DND-41 (cell line): ENCODE measurements at regions not wholly inside any gene's neighbourhood (a gene's known extent, or its start where the extent isn't known, plus 50 kb on each side); places are given as distances from the start of the nearest gene placed in this dataset.
A peak's percentile ranks its signal among the peaks of the same experiment; 100 is the strongest.

Experiments used
- ATAC-seq: fragments of 200-7000 bp; cut with Tn5 transposase; 3 replicates; pipeline ENCODE4 v1.9.1; 2021; ENCODE audit warnings: low read depth; ENCODE audit not compliant: insufficient read depth
- DNase-seq: peaks from one replicate; pipeline ENCODE4 v3.0.0-alpha.2; 2020
- H2AFZ ChIP-seq: 2 replicates; pipeline ENCODE4 v1.6.0; 2012; ENCODE audit warnings: low read depth, low read length
- H3K27ac ChIP-seq: 2 replicates; pipeline ENCODE4 v1.5.1; 2012; ENCODE audit warnings: low read length, inconsistent platforms
- H3K27me3 ChIP-seq: fragments of 200-600 bp; sonication (generic); 2 replicates; pipeline ENCODE4 v1.6.0; 2012; ENCODE audit warnings: low read length, mild to moderate bottlenecking, inconsistent platforms; ENCODE audit not compliant: insufficient read depth, poor library complexity
- H3K36me3 ChIP-seq: 2 replicates; pipeline ENCODE4 v1.5.1; 2012; ENCODE audit warnings: low read length, inconsistent platforms; ENCODE audit not compliant: insufficient read depth
- H3K4me1 ChIP-seq: 2 replicates; pipeline ENCODE4 v1.5.1; 2012; ENCODE audit warnings: mild to moderate bottlenecking, low read length; ENCODE audit not compliant: insufficient read depth
- H3K4me2 ChIP-seq: 2 replicates; pipeline ENCODE4 v1.6.0; 2012; ENCODE audit warnings: mild to moderate bottlenecking, moderate library complexity, low read length, inconsistent platforms; ENCODE audit not compliant: insufficient read depth
- H3K4me3 ChIP-seq, 2 experiments: fragments of 200-600 bp in 1 of 2; shearing (Covaris generic) in 1 of 2; 2 replicates each; pipeline ENCODE4 v1.5.1; 2012 to 2016; ENCODE audit warnings: inconsistent platforms in 2 of 2, low read length in 2 of 2, mild to moderate bottlenecking in 2 of 2, low read depth in 1 of 2, moderate library complexity in 1 of 2
- H3K79me2 ChIP-seq: 2 replicates; pipeline ENCODE4 v1.6.0; 2012; ENCODE audit warnings: low read length, inconsistent platforms; ENCODE audit not compliant: insufficient read depth
- H3K9ac ChIP-seq: 2 replicates; pipeline ENCODE4 v1.6.0; 2012; ENCODE audit warnings: low read depth, mild to moderate bottlenecking, inconsistent platforms, low read length, moderate library complexity
- H3K9me3 ChIP-seq: 2 replicates; pipeline ENCODE4 v1.5.1; 2012; ENCODE audit warnings: low read length, moderate library complexity, mild to moderate bottlenecking, inconsistent platforms; ENCODE audit not compliant: insufficient read depth, severe bottlenecking
- H4K20me1 ChIP-seq: 2 replicates; pipeline ENCODE4 v1.6.0; 2012; ENCODE audit warnings: low read length; ENCODE audit not compliant: insufficient read depth
- EZH2 ChIP-seq: IDR thresholded peaks from 3 replicates; pipeline ENCODE4 v1.6.1; 2012; ENCODE audit warnings: borderline replicate concordance, low read depth, mild to moderate bottlenecking, moderate library complexity, low read length, inconsistent platforms; ENCODE audit not compliant: severe bottlenecking
- TF ChIP-seq, protein P1 (sequence below): IDR thresholded peaks from 2 replicates; pipeline ENCODE4 v1.5.1; 2012; ENCODE audit warnings: borderline replicate concordance, low read length, moderate library complexity, mild to moderate bottlenecking; ENCODE audit not compliant: poor library complexity, severe bottlenecking; ENCODE audit errors: extremely low read depth

DNA sequence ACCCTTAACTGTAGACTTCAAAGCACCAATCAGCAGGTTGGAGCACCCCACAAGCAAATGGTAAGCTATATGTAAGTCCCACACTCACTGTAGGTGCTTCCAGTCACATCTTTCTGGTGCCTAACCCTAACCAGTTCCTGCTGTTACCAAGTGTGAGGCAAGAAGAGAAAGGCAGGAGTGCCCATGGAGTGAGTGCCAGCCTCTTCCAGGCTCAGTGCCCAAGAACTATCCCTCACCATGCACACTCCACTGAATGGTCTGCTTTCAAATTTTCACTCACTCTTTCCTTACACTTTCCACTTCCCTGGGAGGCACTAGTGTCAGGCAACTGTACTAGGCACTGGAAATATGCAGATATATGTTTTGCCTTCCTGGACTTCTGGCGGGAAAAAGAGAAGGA is 62.2 kb upstream of the ZDHHC17 start:
- H3K4me1 ChIP-seq, result peaks cover 3% of the 10 kb centered on the region
- DNase-seq, result no peak
- H2AFZ ChIP-seq, result no peak overlapping the region
- H3K27ac ChIP-seq, result no peak overlapping the region
- H3K9me3 ChIP-seq, result no peaks in the 10 kb centered on the region
- no peak overlapping the region for H3K4me3 ChIP-seq
- no peaks in the 10 kb centered on the region for H4K20me1 ChIP-seq
- H3K79me2 ChIP-seq, result no peaks in the 10 kb centered on the region
- H3K27me3 ChIP-seq, result peaks cover 5% of the 10 kb centered on the region
- H3K9ac ChIP-seq, result no peak overlapping the region
- TF ChIP-seq, protein P1, sequence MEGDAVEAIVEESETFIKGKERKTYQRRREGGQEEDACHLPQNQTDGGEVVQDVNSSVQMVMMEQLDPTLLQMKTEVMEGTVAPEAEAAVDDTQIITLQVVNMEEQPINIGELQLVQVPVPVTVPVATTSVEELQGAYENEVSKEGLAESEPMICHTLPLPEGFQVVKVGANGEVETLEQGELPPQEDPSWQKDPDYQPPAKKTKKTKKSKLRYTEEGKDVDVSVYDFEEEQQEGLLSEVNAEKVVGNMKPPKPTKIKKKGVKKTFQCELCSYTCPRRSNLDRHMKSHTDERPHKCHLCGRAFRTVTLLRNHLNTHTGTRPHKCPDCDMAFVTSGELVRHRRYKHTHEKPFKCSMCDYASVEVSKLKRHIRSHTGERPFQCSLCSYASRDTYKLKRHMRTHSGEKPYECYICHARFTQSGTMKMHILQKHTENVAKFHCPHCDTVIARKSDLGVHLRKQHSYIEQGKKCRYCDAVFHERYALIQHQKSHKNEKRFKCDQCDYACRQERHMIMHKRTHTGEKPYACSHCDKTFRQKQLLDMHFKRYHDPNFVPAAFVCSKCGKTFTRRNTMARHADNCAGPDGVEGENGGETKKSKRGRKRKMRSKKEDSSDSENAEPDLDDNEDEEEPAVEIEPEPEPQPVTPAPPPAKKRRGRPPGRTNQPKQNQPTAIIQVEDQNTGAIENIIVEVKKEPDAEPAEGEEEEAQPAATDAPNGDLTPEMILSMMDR, result no peak
- no peak for TF ChIP-seq EZH2
- H3K4me2 ChIP-seq, result no peak overlapping the region
- H3K36me3 ChIP-seq, result no peaks in the 10 kb centered on the region
- ATAC-seq, result no peak

DNA sequence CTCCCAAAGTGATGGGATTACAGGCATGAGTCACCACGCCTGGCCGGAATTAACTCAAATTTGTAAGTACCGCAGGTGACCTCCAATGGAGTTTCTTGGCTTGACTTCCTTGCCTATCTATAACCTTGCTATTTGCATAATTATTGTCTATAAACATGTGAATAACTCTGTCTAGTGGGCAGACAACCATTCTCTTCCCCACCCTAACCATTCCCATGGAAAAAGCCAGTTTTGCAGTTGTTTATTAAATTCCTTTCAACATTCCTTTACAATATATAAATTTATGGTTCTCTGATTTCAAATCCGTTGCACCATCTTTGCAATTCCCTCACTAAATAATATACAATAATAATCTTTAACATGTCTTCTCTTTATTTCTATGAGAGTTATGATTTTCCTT is 61.0 kb upstream of the ZDHHC17 start:
- Histone ChIP-seq H3K79me2 (no peaks in the 10 kb centered on the region), H3K27ac (no peak overlapping the region), H3K9ac (no peak overlapping the region), H3K4me3 (no peak overlapping the region), H3K4me2 (no peak overlapping the region), H3K9me3 (no peaks in the 10 kb centered on the region), H3K36me3 (no peaks in the 10 kb centered on the region), H3K27me3 (peaks cover 5% of the 10 kb centered on the region), H3K4me1 (peaks cover 3% of the 10 kb centered on the region), H2AFZ (no peak overlapping the region), H4K20me1 (no peaks in the 10 kb centered on the region)
- TF ChIP-seq, protein P1, result no peak
- TF ChIP-seq EZH2, result no peak
- ATAC-seq, result no peak
- DNase-seq, result no peak

DNA sequence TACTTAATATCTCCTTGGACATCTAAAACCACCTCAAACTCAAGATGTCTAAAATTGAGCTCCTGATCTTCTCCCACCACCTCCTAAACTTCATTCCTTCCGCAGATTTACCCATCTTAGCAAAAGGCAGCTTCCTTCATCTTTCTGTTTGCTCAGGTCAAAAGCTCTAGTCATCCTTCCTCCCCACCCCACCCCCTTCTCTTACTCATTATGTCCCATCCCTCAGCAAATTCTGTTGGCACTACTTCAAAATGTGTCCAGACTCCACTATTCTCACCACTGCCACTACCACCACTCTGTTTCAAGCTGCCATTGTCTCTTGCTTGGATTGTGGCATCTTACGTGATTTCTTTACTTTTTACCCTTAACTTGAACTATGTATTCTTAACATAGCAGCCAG is 59.2 kb upstream of the ZDHHC17 start:
- Histone ChIP-seq H4K20me1 (no peaks in the 10 kb centered on the region), H3K27ac (no peak overlapping the region), H3K4me2 (no peak overlapping the region), H3K36me3 (no peaks in the 10 kb centered on the region), H3K9me3 (no peaks in the 10 kb centered on the region), H3K4me1 (peaks cover 3% of the 10 kb centered on the region), H3K79me2 (no peaks in the 10 kb centered on the region), H2AFZ (no peak overlapping the region), H3K4me3 (no peak overlapping the region), H3K9ac (no peak overlapping the region), H3K27me3 (peaks cover 5% of the 10 kb centered on the region)
- ATAC-seq (no peak), DNase-seq (no peak)
- no peak for TF ChIP-seq EZH2
- TF ChIP-seq, protein P1, result no peak

DNA sequence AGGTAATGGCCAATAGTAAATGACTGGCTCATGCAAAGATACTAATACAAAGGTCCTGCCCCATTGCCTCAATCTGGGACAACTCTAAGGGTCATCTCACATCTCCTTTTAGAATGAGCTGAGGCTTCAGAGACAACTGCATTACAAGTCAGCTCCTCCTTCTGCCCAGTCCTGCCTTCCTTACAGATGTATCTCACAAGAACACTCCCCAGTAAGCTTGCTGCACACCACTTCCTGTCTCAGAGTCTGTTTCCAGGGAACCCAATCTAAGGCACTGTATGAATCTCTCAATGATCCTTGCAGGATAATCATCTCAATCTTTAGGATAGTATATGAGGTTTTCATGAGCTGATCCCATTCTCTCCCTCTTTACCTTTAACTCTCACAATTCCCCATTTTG is 57.8 kb upstream of the ZDHHC17 start:
- Histone ChIP-seq H3K4me1 (peaks cover 3% of the 10 kb centered on the region), H3K4me2 (no peak overlapping the region), H3K4me3 (no peak overlapping the region), H3K36me3 (no peaks in the 10 kb centered on the region), H2AFZ (no peak overlapping the region), H3K9me3 (no peaks in the 10 kb centered on the region), H3K79me2 (no peaks in the 10 kb centered on the region), H4K20me1 (no peaks in the 10 kb centered on the region), H3K27me3 (peaks cover 5% of the 10 kb centered on the region), H3K27ac (no peak overlapping the region), H3K9ac (no peak overlapping the region)
- TF ChIP-seq EZH2, result no peak
- TF ChIP-seq, protein P1, result no peak
- DNase-seq, result peak; percentile 27
- peak; percentile 98 for ATAC-seq
